SW 1271 (cell line): ENCODE measurements at regions not wholly inside any gene's neighbourhood (a gene's known extent, or its start where the extent isn't known, plus 50 kb on each side); places are given as distances from the start of the nearest gene placed in this dataset.

Experiments used
- DNase-seq, 2 experiments: peaks; one replicate each; lab custom pipeline; 2025; lab: John Stamatoyannopoulos, UW

DNA sequence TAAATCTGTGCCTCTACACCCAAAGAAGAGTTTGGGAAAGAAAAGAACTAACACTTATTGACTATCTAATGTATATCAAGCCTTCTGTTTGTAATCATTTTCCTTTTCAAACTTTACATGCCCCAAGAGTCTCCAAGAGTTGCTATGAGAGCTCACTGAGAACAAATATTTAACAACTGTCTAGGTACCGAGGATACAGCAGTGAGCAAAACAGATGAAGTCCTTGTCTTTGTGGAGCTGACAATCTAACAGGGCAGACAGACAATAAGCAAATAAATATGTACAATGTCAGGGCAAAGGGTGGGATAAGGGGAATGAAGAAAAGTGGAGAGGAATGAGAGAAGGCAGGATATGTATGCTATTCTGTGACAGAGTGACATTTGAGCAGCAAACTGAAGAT lies 64.8 kb upstream of the KSR1 start:
- no peak for DNase-seq

GRCh38 chr17:27396045-27396444 lies 60.2 kb upstream of the KSR1 start:
- DNase-seq: no peak

- no peak for DNase-seq
Measured at GRCh38 chr17:27396941-27397340, 59.3 kb upstream of the KSR1 start.

DNA sequence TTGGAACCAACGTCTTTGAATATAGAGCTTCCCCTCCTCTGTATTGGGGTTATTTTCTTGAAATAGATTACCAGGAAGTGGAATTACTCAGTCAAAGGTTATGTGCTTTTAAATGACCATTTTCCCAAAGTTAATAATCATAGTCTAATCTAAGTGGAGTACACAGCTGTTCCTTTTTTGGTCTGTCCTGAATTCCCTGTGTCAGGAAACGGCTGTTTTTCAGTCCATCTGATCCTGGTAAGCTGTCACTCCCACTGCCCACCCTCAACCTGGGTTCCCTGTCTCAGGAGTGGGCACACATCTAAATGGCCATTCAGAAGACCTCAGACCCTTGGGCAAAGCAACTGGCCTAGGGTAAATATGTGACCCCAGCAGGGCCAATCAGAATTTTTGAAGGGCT lies 57.6 kb upstream of the KSR1 start:
- no peak for DNase-seq

GRCh38 chr17:27400991-27401390 lies 55.3 kb upstream of the KSR1 start:
- DNase-seq: no peak

- DNase-seq: no peak
Measured at GRCh38 chr17:27402943-27403342, 53.3 kb upstream of the KSR1 start.

DNA sequence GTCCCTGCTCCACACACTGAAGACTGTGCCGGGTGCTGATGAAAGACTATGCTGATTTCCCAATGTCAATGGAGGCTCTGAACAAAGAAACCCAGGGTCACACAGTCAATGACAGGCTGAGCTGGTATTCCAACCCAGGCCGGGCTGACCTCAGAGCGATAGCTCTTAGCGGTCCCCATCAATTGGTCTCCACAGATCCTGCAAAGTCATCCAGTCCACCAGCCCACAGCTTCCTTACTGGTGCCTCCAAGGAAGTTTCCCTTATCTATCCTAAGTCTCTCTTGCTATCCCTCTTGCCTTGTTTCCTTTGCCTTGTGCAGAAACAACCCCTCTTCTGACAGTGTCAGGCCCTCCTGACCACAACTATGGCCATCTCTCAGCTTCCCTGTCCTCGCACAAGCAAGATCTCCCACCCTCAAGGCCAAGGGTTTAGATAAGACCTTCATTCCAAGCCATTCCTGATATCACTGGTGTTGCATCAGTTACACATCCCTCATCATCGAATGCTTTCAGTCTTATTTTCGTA lies 52.7 kb upstream of the KSR1 start:
- DNase-seq: no peak

- no peak for DNase-seq
Measured at GRCh38 chr17:27404676-27405075, 51.6 kb upstream of the KSR1 start.
